Transverse colon (tissue), 4 donors: ENCODE measurements at regions not wholly inside any gene's neighbourhood (a gene's known extent, or its start where the extent isn't known, plus 50 kb on each side); places are given as distances from the start of the nearest gene placed in this dataset.

ENCODE experiments used
- CTCF ChIP-seq, 5 experiments: fragments of 200-600 bp in 3 of 5; fragments of 450-650 bp in 2 of 5; sonication (generic) in 3 of 5; IDR thresholded peaks; 1 replicate in 2 of 5; 2 replicates in 3 of 5; pipeline ENCODE4 v1.5.1; 2016 to 2017; ENCODE audit warnings: antibody characterized with exemption in 5 of 5, inconsistent platforms in 3 of 5, mild to moderate bottlenecking in 2 of 5, moderate library complexity in 1 of 5
- POLR2A ChIP-seq: fragments of 450-650 bp; IDR thresholded peaks from one replicate; pipeline ENCODE4 v1.6.1; 2016; ENCODE audit warnings: antibody characterized with exemption, mild to moderate bottlenecking, moderate library complexity
- POLR2AphosphoS5 ChIP-seq, 3 donors: sonication (generic); formaldehyde crosslinking; IDR thresholded peaks; one replicate each; pipeline ENCODE4 v1.6.1; 2016; ENCODE audit warnings: antibody characterized with exemption in 3 of 3

- TF ChIP-seq CTCF (IDR thresholded peaks at IDR 0.05) (no peak), POLR2AphosphoS5 (IDR thresholded peaks at IDR 0.05) (no peak), POLR2A (no peak)
Measured at GRCh38 chr5:74017112-74017511, 391.1 kb downstream of the ARHGEF28 start.
